ENCODE measurements at regions not wholly inside any gene's neighbourhood (a gene's known extent, or its start where the extent isn't known, plus 50 kb on each side); places are given as distances from the start of the nearest gene placed in this dataset.

GRCh38 chr6:115811541-115811940, 249.2 kb downstream of the FRK start:
- in situ Hi-C loops (cut with MboI; ENCODE audit: low pct_unique_long_range_greater_than_20kb, low sequenced_read_pairs, unreplicated experiment), result no loop called here
- no peak for DNase-seq (ENCODE audit: low spot score)
- no peak for TF ChIP-seq CTCF (IDR thresholded peaks at IDR 0.05; ENCODE audit: extremely low read depth, insufficient read depth, missing control alignments)

GRCh38 chr6:115798229-115798628, 262.5 kb downstream of the FRK start:
- TF ChIP-seq CTCF (IDR thresholded peaks at IDR 0.05; ENCODE audit: extremely low read depth, insufficient read depth, missing control alignments), result no peak
- in situ Hi-C loops (cut with MboI; ENCODE audit: low pct_unique_long_range_greater_than_20kb, low sequenced_read_pairs, unreplicated experiment), result no loop called here
- DNase-seq (ENCODE audit: low spot score), result no peak

- in situ Hi-C loops (cut with MboI; ENCODE audit: low pct_unique_long_range_greater_than_20kb, low sequenced_read_pairs, unreplicated experiment), result no loop called here
- no peak for TF ChIP-seq CTCF (IDR thresholded peaks at IDR 0.05; ENCODE audit: extremely low read depth, insufficient read depth, missing control alignments)
- DNase-seq (ENCODE audit: low spot score), result no peak
Measured at GRCh38 chr6:115796829-115797228, 263.9 kb downstream of the FRK start.

- no peak for TF ChIP-seq CTCF (IDR thresholded peaks at IDR 0.05; ENCODE audit: extremely low read depth, insufficient read depth, missing control alignments)
- DNase-seq (ENCODE audit: low spot score), result no peak
Measured at GRCh38 chr6:115796061-115796460, 264.6 kb downstream of the FRK start.

GRCh38 chr6:115783402-115784061, 277.2 kb downstream of the FRK start:
- no peak for TF ChIP-seq CTCF (IDR thresholded peaks at IDR 0.05; ENCODE audit: extremely low read depth, insufficient read depth, missing control alignments)
- no peak for DNase-seq (ENCODE audit: low spot score)
- in situ Hi-C loops (cut with MboI; ENCODE audit: low pct_unique_long_range_greater_than_20kb, low sequenced_read_pairs, unreplicated experiment), result no loop called here

More at GRCh38 chr6:115796061-115796460, 264.6 kb downstream of the FRK start:
- in situ Hi-C loops (cut with MboI; ENCODE audit: low pct_unique_long_range_greater_than_20kb, low sequenced_read_pairs, unreplicated experiment), result no loop called here

GRCh38 chr6:115782612-115783011, 278.1 kb downstream of the FRK start:
- no peak for TF ChIP-seq CTCF (IDR thresholded peaks at IDR 0.05; ENCODE audit: extremely low read depth, insufficient read depth, missing control alignments)
- in situ Hi-C loops (cut with MboI; ENCODE audit: low pct_unique_long_range_greater_than_20kb, low sequenced_read_pairs, unreplicated experiment), result no loop called here
- no peak for DNase-seq (ENCODE audit: low spot score)

Measured in GM13977 (cell line).